HG03280 (cell line): ENCODE measurements at regions not wholly inside any gene's neighbourhood (a gene's known extent, or its start where the extent isn't known, plus 50 kb on each side); places are given as distances from the start of the nearest gene placed in this dataset.
"Not testable (repeated sequence)": the region's sequence is repeated elsewhere in the genome, so short reads cannot be mapped to it uniquely, and the experiment has no call there.

Experiments
- ATAC-seq: cut with Tn5 transposase; IDR thresholded peaks from one replicate; pipeline ENCODE4 v1.9.1; 2021; ENCODE audit warnings: mild to moderate bottlenecking, moderate library complexity; ENCODE audit not compliant: unreplicated experiment

- peak; percentile 64 for ATAC-seq
Observed at GRCh38 chr4:15162465-15163283, 160.4 kb downstream of the CPEB2 start.

DNA sequence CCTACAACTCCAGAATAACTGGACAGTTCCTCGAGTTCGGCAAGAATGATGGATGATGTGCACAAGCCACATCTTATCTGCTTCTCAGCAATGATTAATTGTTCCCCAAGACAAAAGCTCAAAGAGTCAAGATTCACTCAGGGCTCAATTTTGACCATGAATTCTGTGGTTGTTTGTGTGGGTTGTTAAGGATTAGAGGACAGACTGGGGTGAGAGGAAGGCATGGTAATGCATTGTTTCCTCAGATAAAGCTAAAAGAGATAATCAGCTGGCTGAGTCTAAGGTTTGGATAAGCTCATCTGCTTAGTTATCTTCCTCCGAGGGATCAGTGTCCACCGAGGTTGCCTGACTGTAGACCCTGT, 161.0 kb downstream of the CPEB2 start:
- ATAC-seq: no peak

DNA sequence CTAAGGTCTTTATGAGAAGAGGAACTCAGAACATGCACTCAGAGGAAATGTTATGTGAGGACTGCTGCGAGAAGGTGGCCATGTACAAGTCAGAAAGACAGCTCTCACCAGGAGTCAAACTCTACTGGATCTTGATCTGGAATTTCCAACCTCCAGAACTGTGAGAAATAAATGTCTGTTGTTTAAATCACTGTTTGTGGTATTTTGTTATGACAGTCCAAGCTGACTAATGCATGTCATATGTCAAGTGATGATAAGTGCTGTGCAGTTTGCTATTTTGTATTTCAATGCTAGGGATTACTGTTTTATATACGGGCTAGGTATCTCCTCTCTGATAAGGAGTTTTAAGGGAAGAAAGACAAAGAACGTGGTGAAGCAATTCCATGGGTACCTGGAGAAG, 162.3 kb downstream of the CPEB2 start:
- ATAC-seq: no peak

DNA sequence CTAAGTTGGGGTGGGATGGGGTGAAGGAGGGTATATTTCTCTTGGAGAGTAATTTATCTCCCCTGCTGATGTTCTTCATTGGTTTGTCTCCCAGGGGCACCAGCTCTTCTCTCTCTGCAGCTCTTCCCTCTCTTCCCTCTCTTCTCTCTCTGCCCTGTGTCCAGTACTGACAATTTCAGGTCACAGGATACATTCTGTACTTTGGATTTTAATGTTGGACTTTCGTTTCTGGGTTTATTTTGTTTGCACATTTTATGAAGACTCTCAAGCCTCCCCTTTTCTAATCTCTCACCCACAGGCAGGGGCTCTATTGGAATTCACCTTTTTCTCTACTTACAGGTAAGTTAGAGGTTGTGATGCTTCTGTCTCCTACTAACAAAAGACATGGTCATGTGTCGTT, 165.5 kb downstream of the CPEB2 start:
- ATAC-seq: no peak

- ATAC-seq: no peak
Observed at GRCh38 chr4:15168759-15169158, 166.5 kb downstream of the CPEB2 start.

GRCh38 chr4:15171725-15172124, 169.4 kb downstream of the CPEB2 start:
- ATAC-seq: no peak

- ATAC-seq: no peak
Observed at GRCh38 chr4:15173251-15173650, 171.0 kb downstream of the CPEB2 start.

- ATAC-seq: not testable (repeated sequence)
Observed at GRCh38 chr4:15174168-15174567, 171.9 kb downstream of the CPEB2 start.

DNA sequence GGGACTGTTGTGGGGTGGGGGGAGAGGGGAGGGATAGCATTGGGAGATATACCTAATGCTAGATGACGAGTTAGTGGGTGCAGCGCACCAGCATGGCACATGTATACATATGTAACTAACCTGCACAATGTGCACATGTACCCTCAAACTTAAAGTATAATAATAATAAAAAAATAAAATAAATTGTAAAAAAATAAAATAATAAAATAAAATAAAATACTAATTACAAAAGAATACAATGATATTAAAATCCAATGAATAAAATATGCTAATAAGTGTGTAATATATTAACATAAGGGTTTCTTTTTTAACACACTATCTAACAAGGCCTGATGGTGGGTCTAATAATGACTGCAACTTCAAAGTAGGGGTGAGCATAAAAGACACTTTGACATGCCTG, 177.6 kb downstream of the CPEB2 start:
- not testable (repeated sequence) for ATAC-seq

DNA sequence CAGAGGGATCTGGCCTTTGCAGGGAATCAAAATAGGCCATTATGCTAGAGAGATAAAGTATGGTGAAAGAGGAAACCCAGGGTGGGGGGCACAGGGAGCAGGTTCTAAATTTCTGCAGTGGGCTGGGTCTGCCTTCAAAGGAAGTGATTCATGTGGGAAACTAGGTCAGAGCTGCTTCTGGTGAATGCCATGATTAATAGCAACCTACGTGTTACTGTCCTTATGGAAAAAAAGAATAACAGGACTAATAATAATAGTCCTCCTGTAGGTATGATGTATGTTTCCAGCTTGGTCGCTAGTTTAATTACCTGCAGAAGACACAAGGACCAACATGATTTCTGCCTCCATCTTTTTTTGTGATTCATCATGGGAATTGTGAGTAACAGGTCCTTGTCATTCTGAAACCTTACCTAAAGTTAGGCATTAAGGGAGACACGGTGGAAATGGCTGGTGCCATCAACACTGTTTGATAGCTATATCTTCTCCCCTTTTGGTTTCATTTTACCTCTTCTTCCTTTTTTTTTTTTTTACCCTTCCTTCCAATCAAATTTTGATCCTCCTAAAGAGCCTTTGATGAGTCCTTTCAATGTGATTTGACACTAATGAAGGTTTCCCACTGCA, 180.4 kb downstream of the CPEB2 start:
- no peak for ATAC-seq

GRCh38 chr4:15186149-15186548, 183.9 kb downstream of the CPEB2 start:
- no peak for ATAC-seq

GRCh38 chr4:15186806-15187205, 184.5 kb downstream of the CPEB2 start:
- no peak for ATAC-seq

DNA sequence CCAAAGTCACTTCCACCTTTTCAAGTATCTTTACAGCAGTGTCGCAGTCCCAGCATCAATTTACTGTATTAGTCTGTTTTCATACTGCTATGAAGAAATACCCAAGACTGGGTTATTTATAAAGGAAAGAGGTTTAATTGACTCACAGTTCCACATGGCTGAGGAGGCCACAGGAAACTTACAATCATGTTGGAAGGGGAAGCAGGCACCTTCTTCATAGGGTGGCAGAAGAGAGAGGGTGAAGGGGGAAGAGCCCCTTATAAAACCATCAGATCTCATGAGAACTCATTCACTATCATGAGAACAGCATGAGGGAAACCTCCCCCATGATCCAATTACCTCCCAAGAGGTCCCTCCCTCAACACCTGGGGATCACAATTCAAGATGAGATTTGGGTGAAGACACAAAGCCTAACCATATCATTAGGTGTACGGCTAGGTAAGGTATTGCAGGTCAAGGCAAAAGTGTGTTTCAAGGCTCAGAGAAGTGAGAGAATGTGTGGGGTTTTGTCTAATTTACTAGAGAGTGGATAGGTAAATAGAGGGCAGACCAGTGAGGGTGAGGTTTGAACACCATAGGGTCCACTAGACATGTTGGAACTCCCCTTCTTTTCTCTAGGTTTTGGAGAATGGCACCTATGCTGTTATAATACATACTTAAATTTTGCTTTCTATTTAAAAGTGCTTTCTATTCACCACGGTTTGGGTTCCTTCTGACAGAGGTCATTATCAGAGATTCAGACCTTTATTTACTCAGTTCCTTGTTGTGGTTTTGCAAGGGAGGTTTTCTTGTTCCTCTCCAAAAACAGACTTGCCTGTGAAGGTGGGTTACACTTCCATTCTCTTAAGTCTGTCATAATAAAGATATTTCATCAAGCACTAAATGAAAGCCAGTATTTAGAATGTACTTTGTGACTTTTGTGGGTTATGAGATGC, 186.6 kb downstream of the CPEB2 start:
- ATAC-seq: no peak

- ATAC-seq: no peak
Observed at GRCh38 chr4:15194520-15194919, 192.2 kb downstream of the CPEB2 start.

DNA sequence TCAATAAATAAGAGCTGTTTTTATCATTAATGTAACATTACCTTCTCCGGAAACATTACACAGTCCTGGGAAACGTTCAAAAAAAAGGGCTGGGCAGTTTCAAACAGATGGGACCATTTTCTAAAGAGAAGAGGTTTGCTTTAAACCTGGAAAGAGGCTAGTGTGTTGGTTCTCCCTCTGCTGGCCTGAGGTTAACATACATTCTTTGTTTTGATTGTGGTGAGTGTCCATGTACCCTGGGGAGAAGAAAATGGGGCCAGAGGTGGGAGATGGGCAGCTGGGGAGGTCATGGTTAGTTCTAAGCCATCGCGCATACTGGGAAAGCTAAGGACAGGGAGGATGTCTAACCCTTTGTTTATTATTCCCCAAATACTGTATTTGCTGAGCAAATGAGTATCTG, 194.7 kb downstream of the CPEB2 start:
- ATAC-seq: no peak

- ATAC-seq: no peak
Observed at GRCh38 chr4:15198070-15198727, 195.9 kb downstream of the CPEB2 start.

- ATAC-seq: no peak
Observed at GRCh38 chr4:15201782-15202181, 199.5 kb downstream of the CPEB2 start.

- no peak for ATAC-seq
Observed at GRCh38 chr4:15202481-15202880, 200.2 kb downstream of the CPEB2 start.

DNA sequence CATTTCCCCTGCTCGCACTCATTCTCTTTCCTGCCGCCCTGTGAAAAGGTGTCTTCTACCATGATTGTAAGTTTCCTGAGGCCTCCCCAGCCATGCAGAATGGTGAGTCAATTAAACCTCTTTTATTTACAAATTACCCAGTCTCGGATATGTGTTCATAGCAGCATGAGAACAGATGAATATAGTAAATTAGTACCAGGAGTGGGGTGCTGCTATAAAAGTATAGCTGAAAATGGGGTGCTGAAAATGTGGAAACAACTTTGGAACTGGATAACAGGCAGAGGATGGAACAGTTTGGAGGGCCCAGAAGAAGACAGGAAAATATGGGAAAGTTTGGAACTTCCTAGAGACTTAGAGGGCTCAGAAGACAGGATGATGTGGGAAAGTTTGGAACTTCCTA, 204.2 kb downstream of the CPEB2 start:
- ATAC-seq: not testable (repeated sequence)

GRCh38 chr4:15213302-15213970, 211.2 kb downstream of the CPEB2 start:
- no peak for ATAC-seq
